PC-9 (cell line): ENCODE measurements at regions not wholly inside any gene's neighbourhood (a gene's known extent, or its start where the extent isn't known, plus 50 kb on each side); places are given as distances from the start of the nearest gene placed in this dataset.

ENCODE experiments used
- EZH2 ChIP-seq: fragments of 200-600 bp; sonication (generic); IDR thresholded peaks from 2 replicates; pipeline ENCODE4 v1.8.0; 2017; ENCODE audit warnings: antibody characterized with exemption, low read depth
- TF ChIP-seq, protein P1 (sequence below): fragments of 200-600 bp; sonication (generic); conservative IDR thresholded peaks from 2 replicates; pipeline ENCODE4 v1.6.1; 2017; ENCODE audit warnings: mixed run types, antibody characterized with exemption, mild to moderate bottlenecking, moderate library complexity

DNA sequence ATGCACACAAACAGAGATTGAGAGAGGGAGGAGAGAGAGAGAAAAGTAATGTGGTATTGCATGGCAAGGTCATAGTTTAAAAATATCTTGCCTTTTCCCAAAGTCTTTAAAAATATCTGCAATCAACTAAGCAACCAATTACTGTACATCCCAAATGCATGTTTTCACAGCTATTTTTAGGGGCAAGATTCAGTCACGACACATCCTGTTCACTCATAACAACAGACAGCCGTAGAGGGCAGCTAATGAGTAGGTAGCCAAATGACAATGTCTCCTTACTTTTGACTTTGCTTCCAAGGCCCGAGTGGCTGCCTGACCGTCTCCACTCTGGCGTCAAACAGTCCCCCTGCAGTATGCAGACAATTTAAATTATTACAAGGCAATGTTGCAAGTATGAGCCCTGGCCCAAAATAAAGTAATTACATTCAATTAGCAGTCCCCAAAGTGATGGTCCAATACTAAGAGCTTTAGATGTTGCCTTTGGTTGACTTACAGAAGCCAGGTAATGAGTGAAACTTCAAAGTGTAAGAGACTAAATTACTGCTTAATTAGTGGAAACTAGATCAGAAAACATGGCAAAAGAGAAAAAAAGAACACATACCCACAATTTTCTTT lies 162.9 kb downstream of the MBL2 start:
- TF ChIP-seq, protein P1, sequence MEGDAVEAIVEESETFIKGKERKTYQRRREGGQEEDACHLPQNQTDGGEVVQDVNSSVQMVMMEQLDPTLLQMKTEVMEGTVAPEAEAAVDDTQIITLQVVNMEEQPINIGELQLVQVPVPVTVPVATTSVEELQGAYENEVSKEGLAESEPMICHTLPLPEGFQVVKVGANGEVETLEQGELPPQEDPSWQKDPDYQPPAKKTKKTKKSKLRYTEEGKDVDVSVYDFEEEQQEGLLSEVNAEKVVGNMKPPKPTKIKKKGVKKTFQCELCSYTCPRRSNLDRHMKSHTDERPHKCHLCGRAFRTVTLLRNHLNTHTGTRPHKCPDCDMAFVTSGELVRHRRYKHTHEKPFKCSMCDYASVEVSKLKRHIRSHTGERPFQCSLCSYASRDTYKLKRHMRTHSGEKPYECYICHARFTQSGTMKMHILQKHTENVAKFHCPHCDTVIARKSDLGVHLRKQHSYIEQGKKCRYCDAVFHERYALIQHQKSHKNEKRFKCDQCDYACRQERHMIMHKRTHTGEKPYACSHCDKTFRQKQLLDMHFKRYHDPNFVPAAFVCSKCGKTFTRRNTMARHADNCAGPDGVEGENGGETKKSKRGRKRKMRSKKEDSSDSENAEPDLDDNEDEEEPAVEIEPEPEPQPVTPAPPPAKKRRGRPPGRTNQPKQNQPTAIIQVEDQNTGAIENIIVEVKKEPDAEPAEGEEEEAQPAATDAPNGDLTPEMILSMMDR, result no peak
- no peak for TF ChIP-seq EZH2
